ENCODE measurements at regions not wholly inside any gene's neighbourhood (a gene's known extent, or its start where the extent isn't known, plus 50 kb on each side); places are given as distances from the start of the nearest gene placed in this dataset.

- intact Hi-C loops (cut with DNase I), result no loop called here
- no peak for DNase-seq (ENCODE audit: extremely low spot score in 2 of 2)
- no peak overlapping the region for H3K4me3 ChIP-seq
- TF ChIP-seq POLR2AphosphoS5 (IDR thresholded peaks at IDR 0.05; ENCODE audit: insufficient read depth in 1 of 2, low read depth in 1 of 2), result no peak
- TF ChIP-seq CTCF (IDR thresholded peaks at IDR 0.05), result no peak
- no peak for TF ChIP-seq POLR2A (IDR thresholded peaks at IDR 0.05)
- H3K9me3 ChIP-seq, result no peaks in the 10 kb centered on the region
- H3K36me3 ChIP-seq, result no peaks in the 10 kb centered on the region
- H3K27me3 ChIP-seq, result no peaks in the 10 kb centered on the region
- no peaks in the 10 kb centered on the region for H3K4me1 ChIP-seq
- H3K27ac ChIP-seq, result no peak overlapping the region
These were observed 203.1 kb downstream of the C6orf118 start for GRCh38 chr6:165106261-165106660.

DNA sequence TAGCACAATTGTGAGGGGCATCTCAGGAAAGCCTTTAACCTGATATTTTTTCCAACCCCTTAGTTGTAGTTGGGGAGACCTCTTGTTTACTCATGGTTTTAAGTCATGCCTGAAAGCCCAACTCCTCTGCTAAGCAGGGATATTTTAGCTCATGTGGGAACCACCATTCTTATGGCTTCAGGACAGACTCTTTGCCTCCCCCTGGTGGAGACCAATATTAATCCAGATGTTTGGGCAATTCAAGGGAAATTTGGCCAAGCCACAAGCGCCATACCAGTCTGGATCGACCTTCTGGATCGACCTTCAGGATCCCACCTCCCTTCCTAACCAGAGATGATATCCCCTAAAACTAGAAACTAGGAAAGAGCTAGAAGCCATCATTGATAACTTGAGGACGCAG lies 211.2 kb downstream of the C6orf118 start:
- no peak overlapping the region for H3K4me3 ChIP-seq
- DNase-seq (ENCODE audit: extremely low spot score in 2 of 2), result no peak
- H3K9me3 ChIP-seq, result no peaks in the 10 kb centered on the region
- no peaks in the 10 kb centered on the region for H3K27me3 ChIP-seq
- intact Hi-C loops (cut with DNase I), result no loop called here
- no peaks in the 10 kb centered on the region for H3K36me3 ChIP-seq
- no peaks in the 10 kb centered on the region for H3K4me1 ChIP-seq
- H3K27ac ChIP-seq, result no peak overlapping the region
- TF ChIP-seq POLR2AphosphoS5 (IDR thresholded peaks at IDR 0.05; ENCODE audit: insufficient read depth in 1 of 2, low read depth in 1 of 2) (no peak), CTCF (IDR thresholded peaks at IDR 0.05) (no peak), POLR2A (IDR thresholded peaks at IDR 0.05) (no peak)

DNA sequence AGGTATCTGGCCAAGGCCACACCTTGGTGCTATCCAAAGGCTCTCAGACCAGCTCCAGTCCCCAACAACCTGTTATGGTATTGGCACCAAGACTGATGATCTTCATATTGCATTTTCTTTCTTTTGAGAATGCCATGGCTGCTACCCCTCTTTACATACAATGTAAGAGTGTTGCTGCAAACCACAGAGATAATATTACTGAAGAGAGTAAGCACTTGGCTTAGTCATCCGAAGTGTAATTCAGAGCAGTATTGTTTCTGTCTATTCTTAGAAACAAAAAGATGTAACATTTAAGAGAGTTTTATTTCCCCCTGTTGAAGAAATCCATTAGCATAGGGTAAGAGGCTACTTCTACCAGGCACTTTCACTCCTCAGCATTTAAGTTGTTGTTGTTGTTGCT lies 212.5 kb downstream of the C6orf118 start:
- intact Hi-C loops (cut with DNase I), result no loop called here
- Histone ChIP-seq H3K4me1 (no peaks in the 10 kb centered on the region), H3K27ac (no peak overlapping the region), H3K36me3 (no peaks in the 10 kb centered on the region), H3K4me3 (no peak overlapping the region), H3K9me3 (no peaks in the 10 kb centered on the region), H3K27me3 (no peaks in the 10 kb centered on the region)
- no peak for DNase-seq (ENCODE audit: extremely low spot score in 2 of 2)
- TF ChIP-seq POLR2AphosphoS5 (IDR thresholded peaks at IDR 0.05; ENCODE audit: insufficient read depth in 1 of 2, low read depth in 1 of 2) (no peak), CTCF (IDR thresholded peaks at IDR 0.05) (no peak), POLR2A (IDR thresholded peaks at IDR 0.05) (no peak)

GRCh38 chr6:165096209-165096608 lies 213.2 kb downstream of the C6orf118 start:
- intact Hi-C loops (cut with DNase I), result no loop called here
- Histone ChIP-seq H3K27me3 (no peaks in the 10 kb centered on the region), H3K27ac (no peak overlapping the region), H3K9me3 (no peaks in the 10 kb centered on the region), H3K36me3 (no peaks in the 10 kb centered on the region), H3K4me1 (no peaks in the 10 kb centered on the region), H3K4me3 (no peak overlapping the region)
- TF ChIP-seq CTCF (IDR thresholded peaks at IDR 0.05) (no peak), POLR2A (IDR thresholded peaks at IDR 0.05) (no peak), POLR2AphosphoS5 (IDR thresholded peaks at IDR 0.05; ENCODE audit: insufficient read depth in 1 of 2, low read depth in 1 of 2) (no peak)
- no peak for DNase-seq (ENCODE audit: extremely low spot score in 2 of 2)

DNA sequence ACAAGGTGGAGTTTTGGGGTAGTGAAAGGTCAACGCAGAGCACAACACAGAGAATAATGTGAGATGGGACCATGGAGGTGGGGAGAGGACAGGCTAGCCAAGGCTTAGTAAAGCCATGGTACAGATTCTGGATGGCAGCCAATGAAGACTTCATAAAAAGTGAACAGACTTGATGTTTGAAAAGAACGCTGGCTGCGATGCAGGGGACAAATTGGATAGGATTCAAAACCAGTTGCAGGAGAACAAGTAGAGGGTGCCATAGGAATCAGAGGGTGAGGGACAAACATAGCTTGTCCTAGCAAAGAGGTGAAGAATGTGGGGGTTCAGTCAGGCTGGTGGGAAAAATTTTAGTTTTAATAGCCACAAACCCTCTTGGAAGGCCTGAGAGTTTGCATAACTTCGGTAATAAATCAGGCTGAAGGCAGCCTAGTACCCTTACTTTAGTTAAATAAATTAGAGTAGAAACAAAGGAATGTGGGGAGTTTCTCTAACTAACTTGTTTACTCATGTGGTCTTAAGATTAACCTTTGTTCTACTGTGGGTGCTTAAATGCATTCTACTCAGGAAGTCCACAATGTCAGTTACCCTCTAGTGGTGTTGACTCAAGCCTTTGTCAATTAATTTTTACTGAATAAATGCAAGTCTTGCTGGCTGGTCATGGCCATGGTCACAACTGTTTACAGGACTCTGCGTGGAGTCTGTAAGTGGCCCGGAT lies 216.4 kb downstream of the C6orf118 start:
- no peak for TF ChIP-seq CTCF (IDR thresholded peaks at IDR 0.05)
- TF ChIP-seq POLR2AphosphoS5 (IDR thresholded peaks at IDR 0.05; ENCODE audit: insufficient read depth in 1 of 2, low read depth in 1 of 2), result no peak
- no peak for TF ChIP-seq POLR2A (IDR thresholded peaks at IDR 0.05)
- Histone ChIP-seq H3K4me3 (no peak overlapping the region), H3K27me3 (no peaks in the 10 kb centered on the region), H3K36me3 (no peaks in the 10 kb centered on the region), H3K4me1 (no peaks in the 10 kb centered on the region), H3K27ac (no peak overlapping the region), H3K9me3 (no peaks in the 10 kb centered on the region)
- DNase-seq (ENCODE audit: extremely low spot score in 2 of 2), result no peak
- intact Hi-C loops (cut with DNase I), result no loop called here
